Sigmoid colon (tissue), 6 donors: ENCODE measurements at regions not wholly inside any gene's neighbourhood (a gene's known extent, or its start where the extent isn't known, plus 50 kb on each side); places are given as distances from the start of the nearest gene placed in this dataset.
"Not testable (repeated sequence)": the region's sequence is repeated elsewhere in the genome, so short reads cannot be mapped to it uniquely, and the experiment has no call there.

Experiments used
- DNase-seq: peaks from one replicate; pipeline ENCODE4 v3.0.0-alpha.2; 2019
- H3K27ac ChIP-seq, 4 donors: fragments of 200-600 bp; sonication (generic); one replicate each; pipeline ENCODE4 v1.5.1; 2016 to 2019; ENCODE audit warnings: mild to moderate bottlenecking in 1 of 4
- H3K27me3 ChIP-seq, 3 donors: fragments of 200-600 bp; sonication (generic); one replicate each; pipeline ENCODE4 v1.5.1; 2019; ENCODE audit warnings: mild to moderate bottlenecking in 1 of 3
- H3K36me3 ChIP-seq, 4 donors: fragments of 200-600 bp; sonication (generic); one replicate each; pipeline ENCODE4 v1.5.1; 2016 to 2019
- H3K4me1 ChIP-seq, 4 donors: fragments of 200-600 bp; sonication (generic); one replicate each; pipeline ENCODE4 v1.5.1; 2017 to 2019
- H3K4me3 ChIP-seq, 4 donors: fragments of 200-600 bp; sonication (generic); one replicate each; pipeline ENCODE4 v1.5.1; 2017 to 2019; ENCODE audit warnings: mild to moderate bottlenecking in 2 of 4, moderate library complexity in 1 of 4
- H3K9me3 ChIP-seq, 4 donors: fragments of 200-600 bp in 3 of 4; sonication (generic) in 3 of 4; one replicate each; pipeline versions ENCODE4 v1.5.1 to v1.6.1; 2013 to 2019
- EP300 ChIP-seq, 4 donors: sonication (generic); formaldehyde crosslinking; IDR thresholded peaks; one replicate each; pipeline ENCODE4 v1.6.1; 2017; ENCODE audit warnings: antibody characterized with exemption in 4 of 4
- POLR2A ChIP-seq, 2 donors: fragments of 450-650 bp; IDR thresholded peaks; one replicate each; pipeline ENCODE4 v1.6.1; 2016; ENCODE audit warnings: antibody characterized with exemption in 2 of 2, mild to moderate bottlenecking in 2 of 2, moderate library complexity in 2 of 2
- POLR2AphosphoS5 ChIP-seq, 4 donors: sonication (generic); formaldehyde crosslinking; IDR thresholded peaks; one replicate each; pipeline ENCODE4 v1.6.1; 2017; ENCODE audit warnings: antibody characterized with exemption in 4 of 4
- WGBS, 2 donors: extraction: QIAGEN DNeasy Blood & Tissue Kit; methylation state at CpG; one replicate each; pipeline ENCODE4 v1.1.7; 2013; 5-methylcytosine and 5-hydroxymethylcytosine counted together
- intact Hi-C: fragments of 100-400 bp; cut with DNase I; formaldehyde crosslinking; loops from one replicate; pipeline ENCODE4 v1.15.1; 2023
- TF ChIP-seq, protein P1 (sequence below), 4 experiments: fragments of 450-650 bp in 3 of 4; fragments of 200-600 bp in 1 of 4; IDR thresholded peaks; one replicate each; pipeline ENCODE4 v1.5.1; 2016 to 2019; ENCODE audit warnings: antibody characterized with exemption in 4 of 4, mild to moderate bottlenecking in 3 of 4, moderate library complexity in 2 of 4
- donor health status: healthy with polysubstance abuse.
- donor health status: healthy.

DNA sequence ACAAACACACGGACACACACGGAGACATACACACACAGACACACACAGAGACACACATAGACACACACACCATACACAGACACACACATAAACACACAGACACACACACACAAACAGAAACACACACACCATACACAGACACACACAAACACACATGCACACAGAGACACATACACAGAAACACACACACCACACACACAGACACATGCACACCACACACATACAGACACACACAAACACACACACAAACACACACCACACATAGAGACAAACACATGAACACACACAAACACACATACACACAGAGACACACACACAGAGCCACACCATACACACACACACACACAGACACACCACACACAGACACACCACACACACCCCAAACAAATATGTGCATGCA is 152.7 kb upstream of the FOXD4L5 start:
- Histone ChIP-seq H3K27ac (no peak overlapping the region), H3K36me3 (no peaks in the 10 kb centered on the region), H3K4me1 (no peaks in the 10 kb centered on the region), H3K4me3 (no peak overlapping the region), H3K9me3 (peaks cover 0 to 3% (median 0%) of the 10 kb centered on the region in 4 donors), H3K27me3 (no peaks in the 10 kb centered on the region)
- no peak for TF ChIP-seq POLR2A (IDR thresholded peaks at IDR 0.05)
- TF ChIP-seq POLR2AphosphoS5 (IDR thresholded peaks at IDR 0.05), result no peak
- TF ChIP-seq EP300 (IDR thresholded peaks at IDR 0.05), result no peak
- TF ChIP-seq, protein P1, sequence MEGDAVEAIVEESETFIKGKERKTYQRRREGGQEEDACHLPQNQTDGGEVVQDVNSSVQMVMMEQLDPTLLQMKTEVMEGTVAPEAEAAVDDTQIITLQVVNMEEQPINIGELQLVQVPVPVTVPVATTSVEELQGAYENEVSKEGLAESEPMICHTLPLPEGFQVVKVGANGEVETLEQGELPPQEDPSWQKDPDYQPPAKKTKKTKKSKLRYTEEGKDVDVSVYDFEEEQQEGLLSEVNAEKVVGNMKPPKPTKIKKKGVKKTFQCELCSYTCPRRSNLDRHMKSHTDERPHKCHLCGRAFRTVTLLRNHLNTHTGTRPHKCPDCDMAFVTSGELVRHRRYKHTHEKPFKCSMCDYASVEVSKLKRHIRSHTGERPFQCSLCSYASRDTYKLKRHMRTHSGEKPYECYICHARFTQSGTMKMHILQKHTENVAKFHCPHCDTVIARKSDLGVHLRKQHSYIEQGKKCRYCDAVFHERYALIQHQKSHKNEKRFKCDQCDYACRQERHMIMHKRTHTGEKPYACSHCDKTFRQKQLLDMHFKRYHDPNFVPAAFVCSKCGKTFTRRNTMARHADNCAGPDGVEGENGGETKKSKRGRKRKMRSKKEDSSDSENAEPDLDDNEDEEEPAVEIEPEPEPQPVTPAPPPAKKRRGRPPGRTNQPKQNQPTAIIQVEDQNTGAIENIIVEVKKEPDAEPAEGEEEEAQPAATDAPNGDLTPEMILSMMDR (IDR thresholded peaks at IDR 0.05), result no peak
- intact Hi-C loops, result no loop called here
- DNase-seq, result no peak
- 64 to 81% methylated on average over 2 of the region's 2 CpGs for WGBS, 2 donors

DNA sequence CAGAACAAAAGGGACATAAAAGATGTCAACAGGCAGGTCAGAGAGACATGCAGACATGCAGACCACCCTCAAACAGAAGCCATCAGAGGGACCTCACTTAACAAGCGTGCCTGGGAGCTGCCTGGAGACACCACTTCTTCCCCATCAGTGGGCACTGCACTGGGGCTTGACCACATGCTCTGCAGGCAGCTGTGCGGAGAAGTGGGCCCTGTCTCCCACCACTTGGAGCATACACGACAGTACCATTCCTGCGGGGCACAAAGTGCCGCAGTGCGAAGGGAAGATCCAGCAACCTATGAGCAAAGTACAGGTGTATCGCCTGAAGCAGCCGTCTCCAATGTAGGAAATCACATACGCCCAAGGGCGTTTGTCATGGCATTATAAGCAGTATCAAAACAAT is 150.5 kb upstream of the FOXD4L5 start:
- Histone ChIP-seq H3K27ac (no peak overlapping the region), H3K27me3 (no peaks in the 10 kb centered on the region), H3K4me1 (no peaks in the 10 kb centered on the region), H3K9me3 (peaks cover 0 to 3% (median 0%) of the 10 kb centered on the region in 4 donors), H3K36me3 (no peaks in the 10 kb centered on the region), H3K4me3 (no peak overlapping the region)
- intact Hi-C loops, result no loop called here
- no peak for DNase-seq
- TF ChIP-seq, protein P1 (IDR thresholded peaks at IDR 0.05), result no peak
- 87 to 88% methylated on average over 10 of the region's 10 CpGs for WGBS, 2 donors

DNA sequence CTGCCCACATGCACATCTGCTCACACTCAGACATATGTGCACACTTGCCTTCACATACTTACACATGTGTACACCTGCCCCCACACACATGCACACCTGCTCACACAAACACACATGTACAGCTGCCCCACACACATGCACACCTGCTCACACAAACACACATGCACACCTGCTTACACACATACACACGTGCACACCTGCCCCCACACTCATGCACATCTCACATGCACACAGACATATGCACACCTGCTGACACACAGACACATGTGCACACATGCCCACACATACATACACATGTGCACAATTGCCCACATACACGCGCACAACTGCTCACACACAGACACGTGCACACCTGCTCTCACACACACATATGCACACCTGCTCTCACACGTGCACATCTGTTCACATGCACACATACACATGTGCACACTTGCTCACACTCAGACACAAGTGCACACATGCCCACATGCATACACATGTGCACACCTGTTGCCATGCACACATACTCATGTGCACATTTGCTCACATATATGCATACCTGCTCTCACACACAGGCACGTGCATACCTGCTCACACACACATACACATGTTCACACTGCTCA is 147.8 kb upstream of the FOXD4L5 start:
- H3K9me3 ChIP-seq, result peaks cover 0 to 3% (median 0%) of the 10 kb centered on the region in 4 donors
- TF ChIP-seq, protein P1 (IDR thresholded peaks at IDR 0.05), result no peak
- no peak for TF ChIP-seq EP300 (IDR thresholded peaks at IDR 0.05)
- no peak for TF ChIP-seq POLR2A (IDR thresholded peaks at IDR 0.05)
- no peak for TF ChIP-seq POLR2AphosphoS5 (IDR thresholded peaks at IDR 0.05)
- WGBS, 2 donors, result 89 to 91% methylated on average over 6 of the region's 6 CpGs
- intact Hi-C loops, result no loop called here
- no peak overlapping the region for H3K4me3 ChIP-seq
- H3K4me1 ChIP-seq, result no peaks in the 10 kb centered on the region
- H3K27ac ChIP-seq, result no peak overlapping the region
- no peak for DNase-seq
- no peaks in the 10 kb centered on the region for H3K27me3 ChIP-seq
- H3K36me3 ChIP-seq, result no peaks in the 10 kb centered on the region

DNA sequence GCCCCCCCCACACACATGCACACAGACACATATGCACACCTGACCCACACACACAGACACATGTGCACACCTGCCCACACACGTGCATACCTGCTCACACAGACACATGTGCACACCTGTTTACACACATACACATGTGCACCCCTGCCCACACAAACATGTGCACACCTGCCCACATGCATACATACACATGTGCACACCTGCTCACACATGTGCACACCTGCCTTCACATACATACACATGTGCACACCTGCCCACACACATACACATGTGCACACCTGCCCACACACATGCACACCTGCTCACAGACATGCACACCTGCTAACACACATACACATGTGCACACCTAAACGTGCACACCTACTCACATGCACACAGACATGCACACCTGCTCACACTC is 147.0 kb upstream of the FOXD4L5 start:
- TF ChIP-seq, protein P1 (IDR thresholded peaks at IDR 0.05), result no peak
- TF ChIP-seq POLR2AphosphoS5 (IDR thresholded peaks at IDR 0.05) (no peak), EP300 (IDR thresholded peaks at IDR 0.05) (no peak), POLR2A (IDR thresholded peaks at IDR 0.05) (no peak)
- H3K27me3 ChIP-seq, result no peaks in the 10 kb centered on the region
- DNase-seq, result no peak
- 78 to 81% methylated on average over 2 of the region's 2 CpGs for WGBS, 2 donors
- intact Hi-C loops, result no loop called here
- no peaks in the 10 kb centered on the region for H3K4me1 ChIP-seq
- no peaks in the 10 kb centered on the region for H3K36me3 ChIP-seq
- no peak overlapping the region for H3K27ac ChIP-seq
- no peak overlapping the region for H3K4me3 ChIP-seq
- peaks cover 0 to 3% (median 0%) of the 10 kb centered on the region in 4 donors for H3K9me3 ChIP-seq

DNA sequence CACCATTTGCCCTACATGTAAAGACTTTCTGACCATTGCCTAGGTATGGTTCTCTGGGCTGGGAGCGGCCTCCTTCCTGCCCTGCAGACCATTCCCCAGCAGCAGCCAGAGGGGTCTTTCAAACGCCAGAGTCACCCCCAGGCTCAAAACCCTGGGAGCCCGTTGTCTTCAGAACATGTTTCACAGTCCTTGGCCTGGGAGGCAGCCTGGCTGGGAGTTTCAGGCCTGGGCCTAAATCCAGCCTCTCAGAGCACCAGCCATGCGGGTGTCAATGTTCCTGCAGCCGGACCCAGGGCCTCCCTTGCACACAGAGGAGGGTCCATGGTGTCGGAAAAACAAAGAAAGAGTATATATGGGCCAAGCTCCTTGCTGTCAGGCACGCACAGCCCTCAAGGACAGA is 145.2 kb upstream of the FOXD4L5 start:
- no peak for TF ChIP-seq POLR2AphosphoS5 (IDR thresholded peaks at IDR 0.05)
- no peak for TF ChIP-seq EP300 (IDR thresholded peaks at IDR 0.05)
- no peak for TF ChIP-seq POLR2A (IDR thresholded peaks at IDR 0.05)
- TF ChIP-seq, protein P1 (IDR thresholded peaks at IDR 0.05), result no peak
- Histone ChIP-seq H3K27me3 (no peaks in the 10 kb centered on the region), H3K36me3 (no peaks in the 10 kb centered on the region), H3K4me1 (no peaks in the 10 kb centered on the region), H3K27ac (no peak overlapping the region), H3K4me3 (no peak overlapping the region), H3K9me3 (peaks cover 0 to 6% (median 0%) of the 10 kb centered on the region in 4 donors)
- intact Hi-C loops, result no loop called here
- no peak for DNase-seq
- 75 to 76% methylated on average over 7 of the region's 7 CpGs for WGBS, 2 donors

DNA sequence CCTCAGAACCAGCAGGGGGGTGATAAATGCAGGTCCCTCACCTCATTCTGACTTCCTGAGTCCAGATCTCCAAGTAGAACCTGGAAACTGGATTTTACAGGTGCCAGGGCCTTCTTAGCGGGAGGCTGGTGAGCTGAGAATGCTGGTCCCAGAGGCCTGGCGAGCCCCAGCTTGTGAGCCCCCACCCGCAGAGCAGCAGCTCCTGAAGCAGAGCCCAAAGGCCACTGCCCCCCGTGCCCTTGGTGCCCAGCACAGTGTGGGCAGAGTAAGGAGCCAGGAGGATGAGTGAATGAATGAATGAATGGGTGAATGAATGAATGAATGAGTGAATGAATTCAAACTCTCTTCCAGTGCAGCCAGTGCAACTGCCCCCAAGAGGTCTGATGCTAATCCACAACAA is 142.4 kb upstream of the FOXD4L5 start:
- H3K36me3 ChIP-seq, H3K9me3 ChIP-seq, H3K27ac ChIP-seq, DNase-seq, intact Hi-C loops, H3K4me3 ChIP-seq, H3K4me1 ChIP-seq, H3K27me3 ChIP-seq: not testable (repeated sequence)
- 81 to 82% methylated on average over 4 of the region's 4 CpGs for WGBS, 2 donors

DNA sequence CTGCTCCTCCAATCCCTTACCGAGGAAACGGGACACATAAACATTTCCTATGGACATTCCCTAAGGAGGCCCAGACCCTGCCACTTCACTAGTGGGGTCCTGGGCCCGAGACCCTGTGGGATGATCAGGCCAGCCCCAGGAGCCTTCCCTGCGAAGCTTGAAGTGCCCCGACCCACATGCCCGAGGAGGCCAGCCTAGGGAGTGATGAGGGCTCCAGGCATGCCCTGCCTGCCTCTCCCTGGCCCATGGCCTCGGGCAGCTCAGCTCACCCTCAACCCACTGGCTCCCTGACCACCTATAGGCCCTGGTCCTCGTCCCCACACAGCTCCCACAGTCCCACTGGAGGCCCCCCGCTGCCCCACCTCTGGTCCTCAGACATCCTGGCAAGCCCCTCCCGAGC is 141.8 kb upstream of the FOXD4L5 start:
- H3K4me3 ChIP-seq, H3K27ac ChIP-seq, H3K27me3 ChIP-seq, H3K9me3 ChIP-seq, H3K36me3 ChIP-seq, H3K4me1 ChIP-seq, DNase-seq, intact Hi-C loops: not testable (repeated sequence)
- WGBS, 2 donors, result 78% methylated on average over 10 of the region's 10 CpGs
